Central memory CD8-positive, alpha-beta T cell (primary cell): ENCODE measurements at regions not wholly inside any gene's neighbourhood (a gene's known extent, or its start where the extent isn't known, plus 50 kb on each side); places are given as distances from the start of the nearest gene placed in this dataset.
"Not testable (repeated sequence)": the region's sequence is repeated elsewhere in the genome, so short reads cannot be mapped to it uniquely, and the experiment has no call there.

Source experiments
- ATAC-seq: fragments of 150-1000 bp; cut with Tn5 transposase; replicated peaks from 2 replicates; pipeline ENCODE4 v1.10.0; 2022; ENCODE audit warnings: mild to moderate bottlenecking, moderate FRiP score, moderate number of reproducible peaks; ENCODE audit not compliant: poor library complexity, severe bottlenecking; ENCODE audit errors: extremely low read depth
- DNase-seq, 2 donors: peaks; one replicate each; pipeline ENCODE4 v3.0.0; 2021; ENCODE audit warnings: low spot score in 2 of 2
- H3K27ac Mint-ChIP-seq: one replicate; pipeline ENCODE4 v1.8.0; 2022; ENCODE audit warnings: low read depth, mild to moderate bottlenecking, moderate library complexity, mixed read lengths
- H3K27me3 Mint-ChIP-seq: one replicate; pipeline ENCODE4 v1.8.0; 2022; ENCODE audit warnings: mixed read lengths
- H3K36me3 Mint-ChIP-seq: one replicate; pipeline ENCODE4 v1.8.0; 2022; ENCODE audit warnings: mild to moderate bottlenecking, moderate library complexity, mixed read lengths; ENCODE audit not compliant: insufficient read depth
- H3K4me1 Mint-ChIP-seq: one replicate; pipeline ENCODE4 v1.8.0; 2022; ENCODE audit warnings: mixed read lengths
- H3K4me3 Mint-ChIP-seq: one replicate; pipeline ENCODE4 v1.8.0; 2022; ENCODE audit warnings: mild to moderate bottlenecking, moderate library complexity, mixed read lengths
- H3K9me3 Mint-ChIP-seq: one replicate; pipeline ENCODE4 v1.8.0; 2022; ENCODE audit warnings: mixed read lengths

DNA sequence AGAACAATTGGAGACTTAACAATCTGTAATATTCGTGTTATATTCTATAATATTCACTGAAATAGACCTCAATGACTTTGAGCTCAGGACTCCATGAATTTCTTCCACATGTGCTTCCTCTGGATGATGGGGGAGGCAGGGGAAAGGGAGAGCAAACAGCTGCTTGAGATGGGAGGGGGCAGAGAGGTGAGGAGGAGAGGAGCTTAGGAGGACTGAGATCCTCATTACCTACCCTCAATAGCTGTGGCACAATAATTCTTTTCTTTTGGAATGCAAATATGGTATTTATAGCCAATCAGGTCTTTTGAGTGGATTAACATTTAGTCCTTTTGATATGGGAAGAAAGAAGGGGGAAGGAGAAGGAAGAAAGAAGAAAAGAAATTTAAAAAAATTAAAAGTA, 64.1 kb upstream of the ZNF217 start:
- peak overlapping the region; percentile 76 for H3K27ac Mint-ChIP-seq
- no peaks in the 10 kb centered on the region for H3K9me3 Mint-ChIP-seq
- peaks cover 2% of the 10 kb centered on the region for H3K36me3 Mint-ChIP-seq
- no peaks in the 10 kb centered on the region for H3K27me3 Mint-ChIP-seq
- H3K4me3 Mint-ChIP-seq: no peak overlapping the region
- ATAC-seq: no peak
- DNase-seq: no peak
- peaks cover 40% of the 10 kb centered on the region for H3K4me1 Mint-ChIP-seq

GRCh38 chr20:53657279-53657678, 63.6 kb upstream of the ZNF217 start:
- DNase-seq (no peak), ATAC-seq (no peak)
- Mint-ChIP-seq H3K4me3 (no peak overlapping the region), H3K36me3 (peaks cover 2% of the 10 kb centered on the region), H3K4me1 (peaks cover 44% of the 10 kb centered on the region), H3K27me3 (no peaks in the 10 kb centered on the region), H3K27ac (peak overlapping the region; percentile 76), H3K9me3 (no peaks in the 10 kb centered on the region)

DNA sequence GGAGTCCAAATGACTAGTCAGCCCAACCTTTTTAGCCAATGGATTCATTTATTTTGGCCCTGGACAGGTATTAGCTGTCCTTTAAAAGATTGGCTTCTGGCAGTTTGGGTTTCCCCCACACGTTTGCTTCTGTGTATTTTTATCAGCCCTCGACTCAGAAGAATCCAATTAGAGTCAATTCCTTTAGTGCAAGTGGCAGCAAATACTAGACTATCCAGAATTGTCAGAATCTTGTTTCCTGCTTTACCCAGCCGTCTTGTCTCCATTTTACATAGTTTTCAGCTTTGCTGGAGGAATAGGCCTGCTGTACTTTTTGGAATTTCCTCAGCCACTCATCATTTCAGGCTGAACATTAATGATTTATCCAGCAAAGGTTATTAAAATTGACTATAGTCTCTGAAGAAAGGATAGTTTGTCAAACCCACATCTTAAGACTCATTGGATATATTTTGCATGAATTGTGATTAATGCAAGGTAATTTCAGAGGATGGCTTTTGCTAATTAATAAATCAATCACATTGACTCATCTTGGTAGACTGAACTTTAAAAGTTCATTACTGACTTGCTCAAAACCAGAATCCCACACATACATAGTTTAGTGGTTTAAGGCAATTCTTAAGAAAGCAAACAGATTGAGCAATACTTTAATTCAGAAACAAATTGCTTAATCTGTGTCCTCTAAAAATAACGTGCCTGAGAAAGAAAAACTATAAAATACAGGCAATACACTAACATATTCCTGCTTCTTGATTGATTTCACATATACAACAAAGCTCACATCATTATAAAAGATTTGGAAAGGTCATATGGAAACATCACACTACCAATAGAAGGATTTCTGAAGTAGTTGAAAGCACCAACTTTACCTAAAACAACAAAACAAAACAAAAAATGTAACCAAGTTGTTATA, 62.9 kb upstream of the ZNF217 start:
- Mint-ChIP-seq H3K4me1 (peaks cover 48% of the 10 kb centered on the region), H3K4me3 (no peak overlapping the region), H3K27me3 (no peaks in the 10 kb centered on the region), H3K36me3 (peaks cover 2% of the 10 kb centered on the region), H3K27ac (peak overlapping the region; percentile 76), H3K9me3 (no peaks in the 10 kb centered on the region)
- DNase-seq (no peak), ATAC-seq (no peak)

- peaks cover 40% of the 10 kb centered on the region for H3K4me1 Mint-ChIP-seq
- H3K27ac Mint-ChIP-seq: no peak overlapping the region
- H3K36me3 Mint-ChIP-seq: peaks cover 2% of the 10 kb centered on the region
- H3K4me3 Mint-ChIP-seq: no peak overlapping the region
- DNase-seq (no peak), ATAC-seq (no peak)
- no peaks in the 10 kb centered on the region for H3K9me3 Mint-ChIP-seq
- H3K27me3 Mint-ChIP-seq: no peaks in the 10 kb centered on the region
Measured at GRCh38 chr20:53655625-53656292, 62.1 kb upstream of the ZNF217 start.

DNA sequence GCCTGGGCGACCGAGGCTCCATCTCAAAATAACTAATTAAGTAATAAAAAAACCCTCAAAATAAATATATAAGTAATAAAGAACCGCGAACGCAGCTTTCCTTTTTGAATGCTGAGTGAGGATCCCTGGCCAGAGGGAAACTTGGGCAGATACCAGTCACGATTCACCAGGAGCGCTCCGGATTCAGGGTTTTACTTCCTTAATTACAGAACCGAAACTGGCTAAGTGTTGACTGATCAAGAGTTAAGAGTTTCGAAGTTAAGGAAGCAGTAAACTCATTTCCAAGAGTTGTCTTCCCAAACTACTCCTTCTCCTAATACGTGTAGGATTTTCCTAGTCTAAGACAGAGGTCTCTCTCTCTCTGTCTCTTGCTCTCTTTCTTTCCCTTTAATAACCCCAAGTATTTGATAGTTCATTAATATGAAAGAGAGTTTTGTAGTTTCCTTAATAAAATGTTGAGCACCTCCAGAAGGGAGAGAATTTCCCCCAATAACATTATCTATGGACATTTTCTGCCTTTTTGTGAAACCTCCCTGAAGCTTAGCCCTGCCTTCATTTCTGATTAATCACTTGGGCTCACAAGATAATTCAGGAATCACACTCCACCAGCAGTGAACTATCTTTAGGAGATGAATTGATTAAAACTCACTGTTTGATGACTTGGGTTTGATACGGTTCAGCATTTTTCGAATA, 61.4 kb upstream of the ZNF217 start:
- peaks cover 37% of the 10 kb centered on the region for H3K4me1 Mint-ChIP-seq
- ATAC-seq (no peak), DNase-seq (no peak)
- no peaks in the 10 kb centered on the region for H3K9me3 Mint-ChIP-seq
- H3K4me3 Mint-ChIP-seq: no peak overlapping the region
- peaks cover 1% of the 10 kb centered on the region for H3K36me3 Mint-ChIP-seq
- no peaks in the 10 kb centered on the region for H3K27me3 Mint-ChIP-seq
- H3K27ac Mint-ChIP-seq: no peak overlapping the region

- not testable (repeated sequence) for H3K9me3 Mint-ChIP-seq, DNase-seq, H3K27ac Mint-ChIP-seq, H3K36me3 Mint-ChIP-seq, ATAC-seq, H3K27me3 Mint-ChIP-seq, H3K4me3 Mint-ChIP-seq
- peaks cover 37% of the 10 kb centered on the region for H3K4me1 Mint-ChIP-seq
Measured at GRCh38 chr20:53654521-53654920, 60.9 kb upstream of the ZNF217 start.

- no peaks in the 10 kb centered on the region for H3K27me3 Mint-ChIP-seq
- peaks cover 32% of the 10 kb centered on the region for H3K4me1 Mint-ChIP-seq
- H3K9me3 Mint-ChIP-seq: no peaks in the 10 kb centered on the region
- ATAC-seq (no peak), DNase-seq (no peak)
- H3K27ac Mint-ChIP-seq: peak overlapping the region; percentile 92
- H3K36me3 Mint-ChIP-seq: no peaks in the 10 kb centered on the region
- H3K4me3 Mint-ChIP-seq: peak overlapping the region; percentile 55
Measured at GRCh38 chr20:53652859-53653517, 59.3 kb upstream of the ZNF217 start.

GRCh38 chr20:53652090-53652858, 58.6 kb upstream of the ZNF217 start:
- no peaks in the 10 kb centered on the region for H3K27me3 Mint-ChIP-seq
- DNase-seq (no peak), ATAC-seq (peak; percentile 75)
- H3K36me3 Mint-ChIP-seq: no peaks in the 10 kb centered on the region
- H3K9me3 Mint-ChIP-seq: no peaks in the 10 kb centered on the region
- H3K4me3 Mint-ChIP-seq: peak overlapping the region; percentile 55
- peak overlapping the region; percentile 92 for H3K27ac Mint-ChIP-seq
- peaks cover 25% of the 10 kb centered on the region for H3K4me1 Mint-ChIP-seq

DNA sequence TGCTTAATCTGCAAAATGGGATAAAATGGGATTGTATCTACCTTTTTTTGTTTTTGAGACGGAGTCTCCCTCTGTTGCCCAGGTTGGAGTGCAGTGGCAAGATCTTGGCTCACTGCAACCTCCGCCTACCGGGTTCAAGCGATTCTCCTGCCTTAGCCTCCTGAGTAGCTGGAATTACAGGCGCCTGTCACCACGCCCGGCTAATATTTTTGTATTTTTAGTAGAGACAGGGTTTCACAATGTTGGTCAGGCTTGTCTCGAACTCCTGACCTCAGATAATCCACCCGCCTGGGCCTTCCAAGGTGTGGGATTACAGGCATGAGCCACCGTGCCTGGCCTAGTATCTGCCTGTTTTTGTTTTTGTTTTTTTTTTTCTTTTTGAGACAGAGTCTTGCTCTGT, 55.9 kb upstream of the ZNF217 start:
- H3K27ac Mint-ChIP-seq, H3K36me3 Mint-ChIP-seq, H3K4me3 Mint-ChIP-seq, H3K27me3 Mint-ChIP-seq, ATAC-seq, DNase-seq, H3K9me3 Mint-ChIP-seq: not testable (repeated sequence)
- H3K4me1 Mint-ChIP-seq: peaks cover 18% of the 10 kb centered on the region

DNA sequence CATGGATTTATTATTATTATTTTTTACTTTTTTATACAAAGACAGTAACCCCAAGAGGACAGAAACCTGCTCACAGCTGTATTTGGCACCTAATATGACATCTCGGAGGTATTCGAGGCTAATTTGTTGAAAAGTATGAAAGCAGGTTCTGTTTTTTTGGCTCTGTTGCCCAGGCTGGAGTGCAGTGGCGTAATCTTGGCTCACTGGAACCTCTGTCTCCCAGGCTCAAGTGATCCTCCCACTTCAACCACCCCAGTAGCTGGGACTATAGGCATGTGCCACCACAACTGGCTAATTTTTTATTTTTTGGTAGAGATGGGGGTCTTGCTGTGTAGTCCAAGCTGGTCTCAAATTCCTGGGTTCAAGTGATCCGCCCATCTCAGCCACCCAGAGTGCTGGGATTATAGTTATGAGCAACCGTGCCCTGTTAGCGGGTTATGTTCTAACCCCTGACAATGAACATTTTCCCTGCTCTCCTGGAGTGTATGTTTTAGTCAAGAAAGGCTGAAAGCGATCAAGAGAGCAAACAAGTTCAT, 53.7 kb upstream of the ZNF217 start:
- Mint-ChIP-seq H3K9me3 (no peaks in the 10 kb centered on the region), H3K27me3 (no peaks in the 10 kb centered on the region), H3K36me3 (peaks cover 7% of the 10 kb centered on the region), H3K27ac (no peak overlapping the region), H3K4me3 (no peak overlapping the region), H3K4me1 (peaks cover 16% of the 10 kb centered on the region)
- DNase-seq (no peak), ATAC-seq (no peak)

DNA sequence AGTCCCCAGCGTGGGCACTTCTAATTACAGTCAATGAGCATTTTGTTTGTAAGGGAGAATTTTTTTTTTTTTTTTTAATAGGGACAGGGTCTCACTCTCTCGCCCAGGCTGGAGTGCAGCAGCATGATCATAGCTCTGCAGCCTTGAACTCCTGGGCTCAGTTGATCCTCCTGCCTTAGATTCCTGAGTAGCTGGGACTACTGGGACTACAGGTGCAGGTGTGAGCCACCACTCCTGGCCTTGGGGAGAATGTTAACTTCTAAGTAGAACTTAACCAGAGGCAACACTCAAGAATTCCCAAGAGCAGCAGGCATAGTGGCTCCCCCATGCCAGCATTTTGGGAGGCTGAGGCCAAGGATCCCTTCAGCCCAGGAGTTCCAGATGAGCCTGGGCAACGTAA, 52.9 kb upstream of the ZNF217 start:
- DNase-seq: no peak
- no peaks in the 10 kb centered on the region for H3K27me3 Mint-ChIP-seq
- peaks cover 8% of the 10 kb centered on the region for H3K36me3 Mint-ChIP-seq
- H3K4me3 Mint-ChIP-seq: no peak overlapping the region
- peaks cover 14% of the 10 kb centered on the region for H3K4me1 Mint-ChIP-seq
- ATAC-seq: no peak
- H3K9me3 Mint-ChIP-seq: no peaks in the 10 kb centered on the region
- no peak overlapping the region for H3K27ac Mint-ChIP-seq

DNA sequence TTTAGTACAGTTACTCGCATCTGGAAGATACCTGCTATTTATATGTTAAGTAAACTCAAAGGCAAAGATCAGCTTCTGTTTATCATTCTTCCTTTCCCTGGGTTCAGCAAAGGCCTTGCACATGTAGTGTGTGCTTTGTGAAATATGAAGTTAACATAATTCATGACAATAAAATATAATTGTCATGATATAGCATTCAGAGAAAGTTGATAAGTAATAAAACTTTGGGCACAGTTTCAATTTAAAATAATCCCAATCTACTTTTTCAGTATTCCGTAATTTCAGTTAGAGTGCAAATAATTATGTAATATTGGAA, 51.9 kb upstream of the ZNF217 start:
- H3K4me3 Mint-ChIP-seq: no peak overlapping the region
- peak overlapping the region; percentile 22 for H3K27ac Mint-ChIP-seq
- DNase-seq (no peak), ATAC-seq (no peak)
- H3K27me3 Mint-ChIP-seq: no peaks in the 10 kb centered on the region
- H3K4me1 Mint-ChIP-seq: peaks cover 20% of the 10 kb centered on the region
- H3K36me3 Mint-ChIP-seq: peaks cover 8% of the 10 kb centered on the region
- no peaks in the 10 kb centered on the region for H3K9me3 Mint-ChIP-seq
